Panc1 (cell line): ENCODE measurements at regions not wholly inside any gene's neighbourhood (a gene's known extent, or its start where the extent isn't known, plus 50 kb on each side); places are given as distances from the start of the nearest gene placed in this dataset.

Source experiments
- ATAC-seq: fragments of 200-7000 bp; cut with Tn5 transposase; 2 replicates; pipeline ENCODE4 v1.9.1; 2020; ENCODE audit warnings: mild to moderate bottlenecking, moderate library complexity
- BruUV-seq: library from RNA; stranded (reverse); fragments of 400-500 nt; replicated peaks from 2 replicates; lab custom pipeline; 2021; lab: Mats Ljungman, UMichigan
- CTCF ChIA-PET: fragments of 300-600 bp; sonication (Branson Sonifier 250); formaldehyde crosslinking; loops from one replicate; lab custom pipeline; 2022; ENCODE audit warnings: antibody characterized with exemption; lab: Charles Lee
- POLR2A ChIA-PET: fragments of 300-600 bp; sonication (Branson Sonifier 250); formaldehyde crosslinking; loops from one replicate; lab custom pipeline; 2022; ENCODE audit warnings: antibody characterized with exemption; lab: Charles Lee
- DNase-seq: peaks from one replicate; pipeline ENCODE4 v3.0.0-alpha.2; 2010; ENCODE audit warnings: low read depth, low spot score
- H3K27ac ChIP-seq: 2 replicates; pipeline ENCODE4 v1.5.1; 2011; ENCODE audit warnings: mild to moderate bottlenecking, low read length, inconsistent platforms
- H3K27me3 ChIP-seq: fragments of 200-500 bp; sonication (Bioruptor generic); 2 replicates; pipeline ENCODE4 v1.6.0; 2014; ENCODE audit warnings: low read length, inconsistent platforms; ENCODE audit not compliant: control insufficient read depth, insufficient read depth
- H3K36me3 ChIP-seq: fragments of 200-500 bp; sonication (Bioruptor generic); 2 replicates; pipeline ENCODE4 v1.5.1; 2014; ENCODE audit warnings: inconsistent platforms, mild to moderate bottlenecking, low read length, moderate library complexity; ENCODE audit not compliant: control insufficient read depth, insufficient read depth
- H3K4me1 ChIP-seq: 2 replicates; pipeline ENCODE4 v1.5.1; 2011; ENCODE audit warnings: inconsistent platforms, mild to moderate bottlenecking, low read length, moderate library complexity; ENCODE audit not compliant: control insufficient read depth, insufficient read depth
- H3K4me3 ChIP-seq, 2 experiments: 2 replicates each; pipeline ENCODE4 v1.5.1; 2011 to 2012; ENCODE audit warnings: low read depth in 2 of 2, low read length in 2 of 2, mild to moderate bottlenecking in 2 of 2, inconsistent platforms in 1 of 2, moderate library complexity in 1 of 2
- H3K9me3 ChIP-seq: fragments of 200-500 bp; sonication (Bioruptor generic); 2 replicates; pipeline ENCODE4 v1.5.1; 2014; ENCODE audit warnings: low read depth, mild to moderate bottlenecking, inconsistent platforms, low read length, moderate library complexity; ENCODE audit not compliant: control insufficient read depth, insufficient read depth
- CTCF ChIP-seq: fragments of 450-650 bp; IDR thresholded peaks from 2 replicates; pipeline ENCODE4 v1.5.1; 2017; ENCODE audit warnings: mild to moderate bottlenecking
- POLR2AphosphoS5 ChIP-seq: IDR thresholded peaks from 2 replicates; pipeline ENCODE4 v1.6.1; 2012; ENCODE audit warnings: mild to moderate bottlenecking, low read depth, low read length, moderate library complexity
- REST ChIP-seq, 2 experiments: IDR thresholded peaks; 2 replicates each; pipeline ENCODE4 v1.6.1; 2011 to 2012; ENCODE audit warnings: low read depth in 2 of 2, control low read depth in 1 of 2, low read length in 1 of 2, mild to moderate bottlenecking in 1 of 2, moderate library complexity in 1 of 2; ENCODE audit not compliant: insufficient read depth in 1 of 2
- SIN3A ChIP-seq: IDR thresholded peaks from 2 replicates; pipeline ENCODE4 v1.6.1; 2012; ENCODE audit warnings: low read depth, mild to moderate bottlenecking, low read length, moderate library complexity, borderline replicate concordance; ENCODE audit not compliant: insufficient read depth
- TCF7L2 ChIP-seq: IDR thresholded peaks from 2 replicates; pipeline ENCODE4 v1.6.1; 2011; ENCODE audit warnings: mild to moderate bottlenecking, low read depth, low read length, inconsistent platforms
- in situ Hi-C: cut with HindIII; loops from 2 replicates; pipeline ENCODE4 v1.10.0; 2016; ENCODE audit warnings: low sequenced_read_pairs, low pct_unique_long_range_greater_than_20kb
- intact Hi-C: fragments of 100-400 bp; cut with micrococcal nuclease; formaldehyde crosslinking; loops from one replicate; pipeline ENCODE4 v1.10.0; 2022; ENCODE audit not compliant: unreplicated experiment

DNA sequence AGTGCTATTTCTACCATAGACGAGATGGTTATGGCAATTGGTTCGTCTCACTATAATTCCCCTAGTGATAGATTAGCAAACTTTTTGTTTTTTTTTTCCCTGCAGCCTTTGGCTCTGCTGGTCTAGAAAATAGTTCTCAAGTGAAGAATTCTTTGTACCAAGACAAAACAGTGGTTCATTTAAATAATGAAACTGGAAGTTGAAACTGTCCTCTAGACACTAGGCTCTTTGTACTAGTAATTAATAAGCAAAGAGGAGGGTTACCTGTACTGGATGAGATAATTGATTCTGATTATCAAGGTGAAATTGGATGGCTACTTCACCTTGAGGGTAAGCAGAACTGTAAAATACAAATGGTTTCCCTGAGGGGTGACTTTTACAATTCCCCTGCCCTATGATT, 156.9 kb upstream of the DCC start:
- in situ Hi-C loops (no loop called here), intact Hi-C loops (no loop called here)
- H3K36me3 ChIP-seq, result no peaks in the 10 kb centered on the region
- H3K9me3 ChIP-seq, result no peaks in the 10 kb centered on the region
- CTCF ChIA-PET, result no interaction called here
- H3K4me3 ChIP-seq, result no peak overlapping the region
- POLR2A ChIA-PET, result no interaction called here
- no peaks in the 10 kb centered on the region for H3K4me1 ChIP-seq
- ATAC-seq (no peak), DNase-seq (no peak)
- H3K27ac ChIP-seq, result no peak overlapping the region
- no peaks in the 10 kb centered on the region for H3K27me3 ChIP-seq
- no TSS peak for BruUV-seq
- TF ChIP-seq SIN3A (no peak), POLR2AphosphoS5 (no peak), REST (IDR thresholded peaks at IDR 0.05; ENCODE audit: insufficient read depth in 1 of 2, low read depth in 2 of 2, low read length in 1 of 2) (no peak), TCF7L2 (no peak), CTCF (no peak)

- in situ Hi-C loops, result no loop called here
- Histone ChIP-seq H3K9me3 (no peaks in the 10 kb centered on the region), H3K27ac (no peak overlapping the region), H3K27me3 (no peaks in the 10 kb centered on the region), H3K4me1 (no peaks in the 10 kb centered on the region), H3K36me3 (no peaks in the 10 kb centered on the region), H3K4me3 (no peak overlapping the region)
- CTCF ChIA-PET, result no interaction called here
- ATAC-seq, result no peak
- POLR2A ChIA-PET, result no interaction called here
- no TSS peak for BruUV-seq
- TF ChIP-seq SIN3A (no peak), POLR2AphosphoS5 (no peak), CTCF (no peak), TCF7L2 (no peak), REST (IDR thresholded peaks at IDR 0.05; ENCODE audit: insufficient read depth in 1 of 2, low read depth in 2 of 2, low read length in 1 of 2) (no peak)
- DNase-seq, result no peak
- intact Hi-C loops, result no loop called here
Measured at GRCh38 chr18:52190195-52190594, 149.8 kb upstream of the DCC start.
